ENCODE measurements at regions not wholly inside any gene's neighbourhood (a gene's known extent, or its start where the extent isn't known, plus 50 kb on each side); places are given as distances from the start of the nearest gene placed in this dataset.

- TF ChIP-seq EP300 (IDR thresholded peaks at IDR 0.05; ENCODE audit: borderline replicate concordance) (no peak), RAD21 (IDR thresholded peaks at IDR 0.05; ENCODE audit: low read depth) (no peak), CEBPB (IDR thresholded peaks at IDR 0.05) (no peak), FOXM1 (IDR thresholded peaks at IDR 0.05; ENCODE audit: borderline replicate concordance, low read depth) (no peak), EGR1 (IDR thresholded peaks at IDR 0.05) (no peak), CREB1 (IDR thresholded peaks at IDR 0.05; ENCODE audit: low read depth) (no peak), REST (IDR thresholded peaks at IDR 0.05; ENCODE audit: low read depth) (no peak), MAX (IDR thresholded peaks at IDR 0.05) (no peak), TAF1 (IDR thresholded peaks at IDR 0.05; ENCODE audit: low read depth) (no peak), TCF12 (IDR thresholded peaks at IDR 0.05; ENCODE audit: low read depth) (no peak), TEAD4 (IDR thresholded peaks at IDR 0.05) (no peak), YY1 (IDR thresholded peaks at IDR 0.05; ENCODE audit: low read depth) (no peak), NFIC (IDR thresholded peaks at IDR 0.05) (no peak), USF1 (IDR thresholded peaks at IDR 0.05) (no peak), ZBTB7A (IDR thresholded peaks at IDR 0.05; ENCODE audit: low read depth) (no peak)
Measured at GRCh38 chr13:106385654-106386053, 149.8 kb downstream of the EFNB2 start.

- TF ChIP-seq NFIC (IDR thresholded peaks at IDR 0.05) (no peak), CEBPB (IDR thresholded peaks at IDR 0.05) (no peak), REST (IDR thresholded peaks at IDR 0.05; ENCODE audit: low read depth) (no peak), TAF1 (IDR thresholded peaks at IDR 0.05; ENCODE audit: low read depth) (no peak)
Measured at GRCh38 chr13:106384516-106384915, 150.9 kb downstream of the EFNB2 start.

GRCh38 chr13:106383791-106384190, 151.7 kb downstream of the EFNB2 start:
- TF ChIP-seq CEBPB (IDR thresholded peaks at IDR 0.05) = no peak
- no peak for TF ChIP-seq EP300 (IDR thresholded peaks at IDR 0.05; ENCODE audit: borderline replicate concordance)
- no peak for TF ChIP-seq NFIC (IDR thresholded peaks at IDR 0.05)
- TF ChIP-seq RAD21 (IDR thresholded peaks at IDR 0.05; ENCODE audit: low read depth) = no peak
- no peak for TF ChIP-seq USF1 (IDR thresholded peaks at IDR 0.05)
- TF ChIP-seq TAF1 (IDR thresholded peaks at IDR 0.05; ENCODE audit: low read depth) = no peak
- no peak for TF ChIP-seq REST (IDR thresholded peaks at IDR 0.05; ENCODE audit: low read depth)
- no peak for TF ChIP-seq YY1 (IDR thresholded peaks at IDR 0.05; ENCODE audit: low read depth)
- no peak for TF ChIP-seq EGR1 (IDR thresholded peaks at IDR 0.05)
- TF ChIP-seq ZBTB7A (IDR thresholded peaks at IDR 0.05; ENCODE audit: low read depth) = no peak
- no peak for TF ChIP-seq MAX (IDR thresholded peaks at IDR 0.05)
- TF ChIP-seq TCF12 (IDR thresholded peaks at IDR 0.05; ENCODE audit: low read depth) = no peak
- TF ChIP-seq FOXM1 (IDR thresholded peaks at IDR 0.05; ENCODE audit: borderline replicate concordance, low read depth) = no peak
- TF ChIP-seq CREB1 (IDR thresholded peaks at IDR 0.05; ENCODE audit: low read depth) = no peak
- TF ChIP-seq TEAD4 (IDR thresholded peaks at IDR 0.05) = no peak

- no peak for TF ChIP-seq CREB1 (IDR thresholded peaks at IDR 0.05; ENCODE audit: low read depth)
- no peak for TF ChIP-seq REST (IDR thresholded peaks at IDR 0.05; ENCODE audit: low read depth)
- no peak for TF ChIP-seq YY1 (IDR thresholded peaks at IDR 0.05; ENCODE audit: low read depth)
- no peak for TF ChIP-seq ZBTB7A (IDR thresholded peaks at IDR 0.05; ENCODE audit: low read depth)
- no peak for TF ChIP-seq TCF12 (IDR thresholded peaks at IDR 0.05; ENCODE audit: low read depth)
- no peak for TF ChIP-seq MAX (IDR thresholded peaks at IDR 0.05)
- TF ChIP-seq CEBPB (IDR thresholded peaks at IDR 0.05) = no peak
- no peak for TF ChIP-seq EGR1 (IDR thresholded peaks at IDR 0.05)
Measured at GRCh38 chr13:106382534-106382933, 152.9 kb downstream of the EFNB2 start.
